Activated B cell treated with CpG ODN at 0.5 μM for 24 hours (primary cell): ENCODE measurements at regions not wholly inside any gene's neighbourhood (a gene's known extent, or its start where the extent isn't known, plus 50 kb on each side); places are given as distances from the start of the nearest gene placed in this dataset.

ENCODE experiments used
- ATAC-seq: fragments of 200-7000 bp; cut with Tn5 transposase; one replicate; pipeline ENCODE4 v1.10.0; 2021; ENCODE audit warnings: low read depth, mild to moderate bottlenecking, moderate library complexity
- CTCF ChIA-PET: fragments of 350-600 bp; sonication (Branson Sonifier 250); formaldehyde crosslinking; loops from one replicate; lab custom pipeline; 2021; ENCODE audit warnings: antibody characterized with exemption; lab: Charles Lee
- POLR2A ChIA-PET: fragments of 350-600 bp; sonication (Branson Sonifier 250); formaldehyde crosslinking; loops from one replicate; lab custom pipeline; 2021; ENCODE audit warnings: antibody characterized with exemption; lab: Charles Lee
- DNase-seq: peaks from one replicate; pipeline ENCODE4 v3.0.0; 2022
- H3K27ac Mint-ChIP-seq: one replicate; pipeline ENCODE4 v1.8.0; 2020; ENCODE audit warnings: mixed read lengths
- H3K27me3 Mint-ChIP-seq: one replicate; pipeline ENCODE4 v1.8.0; 2021; ENCODE audit warnings: mixed read lengths
- H3K36me3 Mint-ChIP-seq: one replicate; pipeline ENCODE4 v1.8.0; 2021; ENCODE audit warnings: low read depth, mixed read lengths
- H3K4me1 Mint-ChIP-seq: one replicate; pipeline ENCODE4 v1.8.0; 2021; ENCODE audit warnings: mixed read lengths
- H3K4me3 Mint-ChIP-seq: one replicate; pipeline ENCODE4 v1.8.0; 2020; ENCODE audit warnings: mild to moderate bottlenecking, mixed read lengths
- H3K9me3 Mint-ChIP-seq: one replicate; pipeline ENCODE4 v1.8.0; 2020; ENCODE audit warnings: mixed read lengths
- intact Hi-C: fragments of 100-400 bp; cut with micrococcal nuclease; formaldehyde crosslinking; loops from one replicate; pipeline ENCODE4 v1.15.1; 2024
- TF ChIP-seq, protein P1 (sequence below): fragments of 200-600 bp; IDR thresholded peaks from one replicate; pipeline ENCODE4 v1.8.0; 2022; ENCODE audit warnings: antibody characterized with exemption, mild to moderate bottlenecking

- TF ChIP-seq, protein P1, sequence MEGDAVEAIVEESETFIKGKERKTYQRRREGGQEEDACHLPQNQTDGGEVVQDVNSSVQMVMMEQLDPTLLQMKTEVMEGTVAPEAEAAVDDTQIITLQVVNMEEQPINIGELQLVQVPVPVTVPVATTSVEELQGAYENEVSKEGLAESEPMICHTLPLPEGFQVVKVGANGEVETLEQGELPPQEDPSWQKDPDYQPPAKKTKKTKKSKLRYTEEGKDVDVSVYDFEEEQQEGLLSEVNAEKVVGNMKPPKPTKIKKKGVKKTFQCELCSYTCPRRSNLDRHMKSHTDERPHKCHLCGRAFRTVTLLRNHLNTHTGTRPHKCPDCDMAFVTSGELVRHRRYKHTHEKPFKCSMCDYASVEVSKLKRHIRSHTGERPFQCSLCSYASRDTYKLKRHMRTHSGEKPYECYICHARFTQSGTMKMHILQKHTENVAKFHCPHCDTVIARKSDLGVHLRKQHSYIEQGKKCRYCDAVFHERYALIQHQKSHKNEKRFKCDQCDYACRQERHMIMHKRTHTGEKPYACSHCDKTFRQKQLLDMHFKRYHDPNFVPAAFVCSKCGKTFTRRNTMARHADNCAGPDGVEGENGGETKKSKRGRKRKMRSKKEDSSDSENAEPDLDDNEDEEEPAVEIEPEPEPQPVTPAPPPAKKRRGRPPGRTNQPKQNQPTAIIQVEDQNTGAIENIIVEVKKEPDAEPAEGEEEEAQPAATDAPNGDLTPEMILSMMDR, result no peak
- ATAC-seq (no peak), DNase-seq (no peak)
- Mint-ChIP-seq H3K27ac (no peak overlapping the region), H3K9me3 (peaks cover 4% of the 10 kb centered on the region), H3K27me3 (no peaks in the 10 kb centered on the region), H3K36me3 (peaks cover 4% of the 10 kb centered on the region), H3K4me1 (peaks cover 36% of the 10 kb centered on the region), H3K4me3 (no peak overlapping the region)
- CTCF ChIA-PET, result no interaction called here
- intact Hi-C loops, result loop anchor here (10.0 kb wide), 1 partner anchor 1150 kb away; no protein-coding TSS in a partner anchor
- POLR2A ChIA-PET, result no interaction called here
Observed at GRCh38 chr11:26084313-26084712, 247.6 kb upstream of the ANO3 start.

- TF ChIP-seq, protein P1, result no peak
- H3K9me3 Mint-ChIP-seq, result peaks cover 4% of the 10 kb centered on the region
- CTCF ChIA-PET, result interaction anchor here (1.0 kb wide), 1 partner anchor 49 kb away, joined by 4 read pairs; no protein-coding TSS in a partner anchor
- intact Hi-C loops, result loop anchor here (2.0 to 10.0 kb wide), 4 partner anchors 19 to 1149 kb away; no protein-coding TSS in a partner anchor
- DNase-seq (no peak), ATAC-seq (no peak)
- POLR2A ChIA-PET, result no interaction called here
- H3K27ac Mint-ChIP-seq, result peak overlapping the region; percentile 86
- H3K36me3 Mint-ChIP-seq, result peaks cover 4% of the 10 kb centered on the region
- peaks cover 48% of the 10 kb centered on the region for H3K4me1 Mint-ChIP-seq
- H3K27me3 Mint-ChIP-seq, result no peaks in the 10 kb centered on the region
- no peak overlapping the region for H3K4me3 Mint-ChIP-seq
Observed at GRCh38 chr11:26086028-26086427, 245.9 kb upstream of the ANO3 start.

GRCh38 chr11:26087120-26087935, 244.6 kb upstream of the ANO3 start:
- POLR2A ChIA-PET, result interaction anchor here (0.6 to 0.9 kb wide), 2 partner anchors 105 to 1375 kb away, joined by 4 to 6 read pairs; no protein-coding TSS in a partner anchor
- CTCF ChIA-PET, result interaction anchor here (1.0 to 1.4 kb wide), 2 partner anchors 47 to 105 kb away, joined by 3 to 4 read pairs; no protein-coding TSS in a partner anchor
- no peaks in the 10 kb centered on the region for H3K27me3 Mint-ChIP-seq
- peaks cover 54% of the 10 kb centered on the region for H3K4me1 Mint-ChIP-seq
- DNase-seq (no peak), ATAC-seq (peak; percentile 95)
- peaks cover 4% of the 10 kb centered on the region for H3K9me3 Mint-ChIP-seq
- TF ChIP-seq, protein P1, result no peak
- H3K27ac Mint-ChIP-seq, result peak overlapping the region; percentile 86
- intact Hi-C loops, result loop anchor here (1.0 to 10.0 kb wide), 5 partner anchors 17 to 1147 kb away; no protein-coding TSS in a partner anchor
- H3K4me3 Mint-ChIP-seq, result peak overlapping the region; percentile 65
- peaks cover 4% of the 10 kb centered on the region for H3K36me3 Mint-ChIP-seq

DNA sequence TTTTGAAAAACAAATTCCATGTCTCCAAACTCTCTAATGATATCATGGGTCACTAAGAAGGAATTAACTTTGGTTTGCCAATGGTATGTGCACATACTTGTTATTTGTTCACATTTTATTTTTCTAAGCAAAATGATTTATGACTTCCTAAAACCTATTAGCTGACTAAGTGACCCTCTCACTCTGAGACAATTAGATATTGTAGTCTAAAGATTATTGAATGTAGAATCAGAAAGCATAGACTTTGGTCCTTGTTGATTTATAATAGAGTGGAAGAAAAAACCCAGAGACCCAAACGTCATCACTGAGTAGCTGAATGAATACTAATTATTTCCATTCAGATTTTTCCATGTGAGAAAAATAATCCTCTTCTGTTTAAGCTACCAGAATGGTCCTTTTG, 243.5 kb upstream of the ANO3 start:
- intact Hi-C loops, result loop anchor here (5.0 to 10.0 kb wide), 2 partner anchors 114 to 1146 kb away; no protein-coding TSS in a partner anchor
- no peak overlapping the region for H3K4me3 Mint-ChIP-seq
- ATAC-seq, result no peak
- TF ChIP-seq, protein P1, result no peak
- ChIA-PET CTCF (no interaction called here), POLR2A (no interaction called here)
- DNase-seq, result no peak
- no peaks in the 10 kb centered on the region for H3K27me3 Mint-ChIP-seq
- peaks cover 4% of the 10 kb centered on the region for H3K9me3 Mint-ChIP-seq
- peaks cover 4% of the 10 kb centered on the region for H3K36me3 Mint-ChIP-seq
- peaks cover 61% of the 10 kb centered on the region for H3K4me1 Mint-ChIP-seq
- H3K27ac Mint-ChIP-seq, result peak overlapping the region; percentile 86

DNA sequence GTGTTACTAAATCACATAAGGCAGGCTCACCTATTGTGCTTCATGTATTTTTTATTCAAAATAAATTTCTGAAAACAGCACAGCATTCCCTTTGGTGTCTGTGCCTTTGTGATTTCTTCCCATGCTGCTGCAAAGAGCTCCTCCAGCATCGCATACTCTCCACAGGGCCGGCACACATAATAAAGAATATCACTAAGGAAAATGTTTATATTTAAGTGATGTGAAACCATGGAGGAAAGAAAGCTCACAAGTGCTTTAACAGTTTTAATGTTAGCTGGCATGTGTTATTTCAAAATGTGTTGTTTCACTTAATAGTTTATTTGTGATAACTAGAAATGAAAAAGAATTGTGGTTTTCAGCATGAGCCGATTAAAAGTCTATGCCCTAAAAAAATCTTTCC, 241.3 kb upstream of the ANO3 start:
- Mint-ChIP-seq H3K4me1 (peaks cover 58% of the 10 kb centered on the region), H3K4me3 (no peak overlapping the region), H3K27me3 (no peaks in the 10 kb centered on the region), H3K9me3 (peaks cover 6% of the 10 kb centered on the region), H3K36me3 (peaks cover 2% of the 10 kb centered on the region), H3K27ac (no peak overlapping the region)
- DNase-seq (no peak), ATAC-seq (no peak)
- ChIA-PET POLR2A (interaction anchor here (0.5 kb wide), 1 partner anchor 9 kb away, joined by 5 read pairs; no protein-coding TSS in a partner anchor), CTCF (no interaction called here)
- TF ChIP-seq, protein P1, result no peak
- intact Hi-C loops, result no loop called here
